Ovary (tissue), 7 donors: ENCODE measurements at regions not wholly inside any gene's neighbourhood (a gene's known extent, or its start where the extent isn't known, plus 50 kb on each side); places are given as distances from the start of the nearest gene placed in this dataset.

Experiments used
- DNase-seq, 5 donors: peaks; one replicate each; pipeline ENCODE4 v3.0.0-alpha.2; 2019 to 2020
- H3K27ac ChIP-seq, 2 donors: fragments of 200-600 bp; one replicate each; pipeline versions ENCODE4 v1.5.1 to v1.8.0; 2019 to 2022
- H3K27me3 ChIP-seq: fragments of 200-600 bp; one replicate; pipeline ENCODE4 v1.8.0; 2022
- H3K36me3 ChIP-seq: fragments of 200-600 bp; sonication (generic); one replicate; pipeline ENCODE4 v1.5.1; 2019
- H3K4me1 ChIP-seq: one replicate; pipeline ENCODE4 v1.8.1; 2013; ENCODE audit warnings: mild to moderate bottlenecking, moderate library complexity; ENCODE audit not compliant: insufficient read depth
- H3K4me3 ChIP-seq: fragments of 200-600 bp; sonication (generic); one replicate; pipeline ENCODE4 v1.5.1; 2017
- H3K9me3 ChIP-seq, 2 donors: fragments of 200-600 bp in 1 of 2; sonication (generic) in 1 of 2; one replicate each; pipeline versions ENCODE4 v1.5.1 to v1.8.1; 2013 to 2019; ENCODE audit warnings: mild to moderate bottlenecking in 1 of 2, moderate library complexity in 1 of 2
- EP300 ChIP-seq: sonication (generic); formaldehyde crosslinking; IDR thresholded peaks from one replicate; pipeline ENCODE4 v1.6.1; 2017; ENCODE audit warnings: antibody characterized with exemption
- POLR2A ChIP-seq: fragments of 450-650 bp; IDR thresholded peaks from one replicate; pipeline ENCODE4 v1.6.1; 2017; ENCODE audit warnings: antibody characterized with exemption, mild to moderate bottlenecking, moderate library complexity
- WGBS, 3 donors: extraction: QIAGEN DNeasy Blood & Tissue Kit in 1 of 3; methylation state at CpG; one replicate each; pipeline versions ENCODE4 v1.1.5 to v1.1.7; 2013 to 2017; 5-methylcytosine and 5-hydroxymethylcytosine counted together
- intact Hi-C, 4 donors: fragments of 100-400 bp; cut with DNase I; formaldehyde crosslinking; loops; one replicate each; pipeline versions ENCODE4 v1.11.0 to v1.15.1; 2022 to 2023
- TF ChIP-seq, protein P1 (sequence below), 3 donors: fragments of 450-650 bp in 2 of 3; fragments of 200-600 bp in 1 of 3; IDR thresholded peaks; one replicate each; pipeline versions ENCODE4 v1.5.1 to v1.8.0; 2016 to 2022; ENCODE audit warnings: antibody characterized with exemption in 3 of 3, mild to moderate bottlenecking in 1 of 3
- donor health status: DM: no; HTN: no; CAD: no; lungs with moderate emphysema.
- donor health status: DM: no; HTN: no; CAD: no.
- donor health status: Bipolar disorder and iron deficiency.
- donor health status: DM: no; HTN: no; CAD: no.
- donor health status: DM: yes; HTN: yes; CAD: no.

DNA sequence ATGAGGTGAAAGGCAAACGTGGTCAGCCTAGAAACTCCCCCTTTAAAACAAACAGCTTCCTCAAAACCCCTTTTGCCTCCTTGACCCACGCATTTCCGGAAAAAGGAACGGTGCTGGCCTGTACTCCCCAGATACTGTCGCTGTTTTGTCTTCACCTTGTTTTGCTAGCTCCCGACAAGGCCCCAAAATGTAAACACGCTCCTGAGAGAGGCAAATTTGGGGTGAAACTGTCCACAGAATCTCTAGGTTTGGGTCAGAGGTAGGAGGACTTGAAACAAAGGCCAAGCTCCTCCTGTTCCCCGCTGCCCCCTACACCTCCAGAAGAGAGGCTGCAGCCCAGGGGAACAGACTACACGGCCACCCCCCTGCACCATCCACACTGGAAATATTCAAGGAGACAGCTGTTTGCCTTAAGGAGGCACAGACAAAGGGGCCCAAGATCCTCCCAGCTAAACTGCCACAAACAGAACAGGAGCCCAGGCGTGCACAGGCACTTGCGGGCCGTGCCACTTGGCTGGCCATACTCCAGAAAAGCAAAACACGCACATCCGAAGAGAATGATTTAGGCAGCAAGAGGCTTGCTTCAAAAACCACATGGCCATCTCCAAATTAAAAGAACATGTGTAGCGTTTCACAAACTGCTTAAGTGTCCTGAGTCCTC lies 160.5 kb upstream of the GRK3 start:
- TF ChIP-seq EP300: no peak
- TF ChIP-seq POLR2A: no peak
- TF ChIP-seq, protein P1, sequence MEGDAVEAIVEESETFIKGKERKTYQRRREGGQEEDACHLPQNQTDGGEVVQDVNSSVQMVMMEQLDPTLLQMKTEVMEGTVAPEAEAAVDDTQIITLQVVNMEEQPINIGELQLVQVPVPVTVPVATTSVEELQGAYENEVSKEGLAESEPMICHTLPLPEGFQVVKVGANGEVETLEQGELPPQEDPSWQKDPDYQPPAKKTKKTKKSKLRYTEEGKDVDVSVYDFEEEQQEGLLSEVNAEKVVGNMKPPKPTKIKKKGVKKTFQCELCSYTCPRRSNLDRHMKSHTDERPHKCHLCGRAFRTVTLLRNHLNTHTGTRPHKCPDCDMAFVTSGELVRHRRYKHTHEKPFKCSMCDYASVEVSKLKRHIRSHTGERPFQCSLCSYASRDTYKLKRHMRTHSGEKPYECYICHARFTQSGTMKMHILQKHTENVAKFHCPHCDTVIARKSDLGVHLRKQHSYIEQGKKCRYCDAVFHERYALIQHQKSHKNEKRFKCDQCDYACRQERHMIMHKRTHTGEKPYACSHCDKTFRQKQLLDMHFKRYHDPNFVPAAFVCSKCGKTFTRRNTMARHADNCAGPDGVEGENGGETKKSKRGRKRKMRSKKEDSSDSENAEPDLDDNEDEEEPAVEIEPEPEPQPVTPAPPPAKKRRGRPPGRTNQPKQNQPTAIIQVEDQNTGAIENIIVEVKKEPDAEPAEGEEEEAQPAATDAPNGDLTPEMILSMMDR (IDR thresholded peaks at IDR 0.05): no peak
- Histone ChIP-seq H3K4me1 (peaks cover 28% of the 10 kb centered on the region), H3K27me3 (no peaks in the 10 kb centered on the region), H3K9me3 (no peaks in the 10 kb centered on the region), H3K4me3 (peak overlapping the region; percentile 53), H3K36me3 (no peaks in the 10 kb centered on the region), H3K27ac (peak overlapping the region in 1 of 2 donors; percentile 90)
- WGBS, 3 donors: 4 to 6% (median 6%) methylated on average over 15 of the region's 15 CpGs
- DNase-seq: peak in 1 of 5 donors; percentile 46
- intact Hi-C loops: no loop called here

DNA sequence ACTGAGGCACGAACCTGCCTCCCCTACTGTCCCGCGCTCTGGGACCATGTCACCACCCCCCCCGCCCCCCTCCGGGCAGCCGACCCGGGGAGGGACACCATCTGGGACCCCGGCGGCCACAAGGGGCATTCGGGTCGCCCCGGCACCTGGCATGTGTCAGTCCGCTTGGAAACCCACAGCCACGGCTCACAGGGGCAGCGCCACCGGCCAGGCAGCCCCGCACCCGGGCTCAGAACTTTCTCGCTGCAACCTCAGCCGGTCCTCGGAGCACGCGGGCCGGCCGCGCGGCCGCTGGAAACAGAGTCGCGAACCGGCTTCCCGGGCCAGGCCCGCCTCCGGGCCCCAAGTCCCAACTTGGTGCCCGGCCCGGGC lies 159.9 kb upstream of the GRK3 start:
- H3K36me3 ChIP-seq: no peaks in the 10 kb centered on the region
- intact Hi-C loops: no loop called here
- H3K27ac ChIP-seq: peak overlapping the region; percentile 88 to 90
- H3K4me1 ChIP-seq: peaks cover 28% of the 10 kb centered on the region
- H3K27me3 ChIP-seq: no peaks in the 10 kb centered on the region
- no peak for TF ChIP-seq POLR2A
- peak overlapping the region; percentile 53 for H3K4me3 ChIP-seq
- H3K9me3 ChIP-seq: no peaks in the 10 kb centered on the region
- DNase-seq: peak in 2 of 5 donors; percentile 44 to 51
- 0 to 2% (median 2%) methylated on average over 13 to 35 of the region's 36 CpGs for WGBS, 3 donors

DNA sequence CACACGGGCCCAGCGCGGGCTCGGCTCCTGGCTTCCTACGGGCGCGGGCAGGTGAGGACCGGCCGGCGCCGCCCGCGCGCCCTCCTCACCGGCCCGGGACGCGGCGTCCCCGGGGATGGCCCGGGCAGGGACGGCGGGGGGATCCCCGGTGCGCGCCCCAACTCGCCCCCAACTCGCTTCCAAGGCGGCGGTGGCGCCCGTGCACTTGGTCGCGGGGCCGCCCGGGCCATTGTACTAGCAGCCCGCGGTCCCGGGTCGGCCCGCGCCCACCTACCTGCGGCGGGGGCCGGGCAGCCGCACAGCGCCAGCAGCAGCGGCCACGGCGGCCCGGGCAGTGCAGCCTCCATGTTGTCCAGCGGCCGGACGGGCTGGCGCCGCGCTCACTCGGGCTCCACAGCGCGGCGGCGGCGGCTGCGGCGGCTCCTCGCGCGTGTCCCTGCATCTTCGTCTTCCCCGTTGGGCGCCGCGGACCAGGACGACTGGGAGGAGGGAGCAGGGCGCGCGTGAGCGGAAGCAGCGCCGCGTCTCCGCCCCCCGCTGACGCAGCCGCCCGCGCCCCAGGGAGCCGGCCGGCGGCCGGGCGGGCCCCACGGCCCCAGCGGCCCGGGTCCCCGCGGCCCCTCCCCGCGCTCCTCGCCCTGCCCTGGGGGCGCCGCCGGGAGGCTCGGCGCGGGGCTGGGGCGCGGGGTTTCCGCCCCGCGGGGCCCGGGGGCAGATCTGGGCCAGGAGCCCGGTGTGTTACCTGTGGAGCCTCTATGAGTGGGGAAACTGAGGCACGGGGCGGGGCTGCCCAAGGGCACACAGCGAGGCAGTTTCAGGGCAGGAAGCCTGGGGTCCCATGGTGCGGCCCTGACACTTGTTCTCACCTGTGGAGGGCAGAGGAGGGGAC lies 159.3 kb upstream of the GRK3 start:
- Histone ChIP-seq H3K4me3 (peak overlapping the region; percentile 53), H3K36me3 (no peaks in the 10 kb centered on the region), H3K27ac (peak overlapping the region; percentile 88 to 90), H3K4me1 (peaks cover 25% of the 10 kb centered on the region), H3K27me3 (no peaks in the 10 kb centered on the region), H3K9me3 (no peaks in the 10 kb centered on the region)
- intact Hi-C loops: no loop called here
- WGBS, 3 donors: 0% methylated on average over 69 to 117 of the region's 117 CpGs
- TF ChIP-seq EP300: no peak
- peak; percentile 51 for TF ChIP-seq POLR2A
- TF ChIP-seq, protein P1 (IDR thresholded peaks at IDR 0.05): no peak
- peak; percentile 72 to 83 (median 78) for DNase-seq

DNA sequence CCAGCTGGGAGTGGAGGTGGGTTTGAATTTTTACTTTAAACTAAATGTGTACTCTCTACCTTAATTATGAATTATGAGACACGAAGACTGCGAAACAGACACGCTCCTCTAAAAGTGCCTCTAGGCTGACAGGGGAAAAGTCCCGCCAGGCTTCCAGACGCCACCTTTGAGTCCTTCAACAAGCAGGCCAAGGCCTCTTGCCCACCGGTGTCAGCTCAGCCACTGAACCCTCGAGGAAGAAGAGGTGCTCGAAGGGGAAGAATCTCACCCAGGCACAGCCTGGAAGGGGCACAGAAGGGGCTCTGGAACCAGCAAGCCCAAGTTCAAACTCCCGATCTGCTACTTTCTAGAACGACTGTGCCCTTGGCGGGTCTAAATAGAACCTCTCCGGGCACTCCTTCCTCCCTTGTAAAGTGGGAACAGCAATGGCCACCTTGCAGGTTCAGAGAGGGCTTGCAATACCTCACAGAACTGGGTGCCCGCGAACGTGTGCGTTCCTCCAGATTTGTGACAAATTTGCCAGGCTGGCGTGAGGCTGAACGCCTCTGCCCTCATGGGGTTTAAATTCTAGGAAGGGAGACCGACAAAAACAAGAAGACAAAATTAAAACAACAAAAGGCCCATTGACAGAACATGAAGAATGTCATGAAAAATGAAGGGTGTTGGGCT lies 158.5 kb upstream of the GRK3 start:
- 66 to 72% (median 68%) methylated on average over 19 of the region's 19 CpGs for WGBS, 3 donors
- DNase-seq: no peak

More for the DNA sequence above, 158.5 kb upstream of the GRK3 start:
- Histone ChIP-seq H3K4me3 (peak overlapping the region; percentile 53), H3K36me3 (no peaks in the 10 kb centered on the region), H3K27me3 (no peaks in the 10 kb centered on the region), H3K27ac (peak overlapping the region; percentile 88 to 90), H3K4me1 (peaks cover 19% of the 10 kb centered on the region), H3K9me3 (no peaks in the 10 kb centered on the region)
- TF ChIP-seq, protein P1 (IDR thresholded peaks at IDR 0.05): no peak
- TF ChIP-seq POLR2A (no peak), EP300 (no peak)
- intact Hi-C loops: no loop called here
